Lower leg skin (tissue), 3 donors: ENCODE measurements at regions not wholly inside any gene's neighbourhood (a gene's known extent, or its start where the extent isn't known, plus 50 kb on each side); places are given as distances from the start of the nearest gene placed in this dataset.

ENCODE experiments used
- CTCF ChIP-seq, 3 donors: fragments of 450-650 bp; IDR thresholded peaks; one replicate each; pipeline ENCODE4 v1.5.1; 2016; ENCODE audit warnings: antibody characterized with exemption in 3 of 3, mild to moderate bottlenecking in 3 of 3, moderate library complexity in 2 of 3
- POLR2A ChIP-seq, 2 donors: fragments of 450-650 bp; IDR thresholded peaks; one replicate each; pipeline ENCODE4 v1.6.1; 2016 to 2017; ENCODE audit warnings: antibody characterized with exemption in 2 of 2, mild to moderate bottlenecking in 1 of 2, moderate library complexity in 1 of 2

DNA sequence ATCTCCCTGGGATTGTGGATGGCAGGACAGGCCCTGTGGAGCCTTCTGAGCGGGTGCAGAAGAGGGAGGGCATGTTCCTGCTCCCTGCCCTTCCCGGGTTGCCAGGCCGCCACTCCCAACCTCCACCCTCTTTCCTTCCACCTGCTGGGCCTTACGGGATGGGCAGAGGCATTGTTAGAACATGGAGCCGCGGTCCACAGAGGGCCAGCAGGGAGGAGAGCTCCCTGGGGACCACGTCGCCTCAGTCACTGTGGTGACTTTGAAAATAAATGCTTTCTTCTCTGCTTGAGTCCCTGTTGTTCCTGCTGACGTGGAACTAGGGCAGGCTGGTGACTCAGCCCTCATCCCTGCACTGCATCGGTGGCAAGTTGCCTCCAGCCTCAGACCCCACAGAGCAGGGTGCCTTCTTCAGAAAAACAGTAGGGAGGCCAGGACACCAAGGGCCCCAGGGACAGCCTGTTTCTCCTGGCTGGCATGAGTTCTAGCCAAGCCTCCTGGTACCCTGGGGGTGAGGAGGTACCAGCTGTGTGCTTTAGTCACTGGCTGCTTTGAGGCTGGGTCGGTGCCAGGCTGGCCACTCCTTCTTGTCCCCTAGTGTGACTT, 224.9 kb downstream of the SEC14L1 start:
- TF ChIP-seq CTCF (IDR thresholded peaks at IDR 0.05) (no peak), POLR2A (IDR thresholded peaks at IDR 0.05) (no peak)
